ENCODE measurements at regions not wholly inside any gene's neighbourhood (a gene's known extent, or its start where the extent isn't known, plus 50 kb on each side); places are given as distances from the start of the nearest gene placed in this dataset.

- Histone ChIP-seq H3K4me2 (ENCODE audit: insufficient read depth, low read length) (no peak overlapping the region), H3K36me3 (ENCODE audit: control insufficient read depth in 2 of 2, extremely low read depth in 1 of 2, insufficient read depth in 2 of 2, low read length in 2 of 2) (no peaks in the 10 kb centered on the region), H3K4me3 (replicated peaks in 1 of 3; ENCODE audit: insufficient read depth in 1 of 3, low read depth in 1 of 3, low read length in 3 of 3) (no peak overlapping the region), H4K20me1 (replicated peaks; ENCODE audit: control insufficient read depth, extremely low read depth, insufficient read depth, low read length) (no peaks in the 10 kb centered on the region), H3K9ac (replicated peaks; ENCODE audit: extremely low read depth, insufficient read depth, low read length) (no peak overlapping the region), H3K79me2 (ENCODE audit: control insufficient read depth, insufficient read depth, low read length) (no peaks in the 10 kb centered on the region), H3K9me1 (replicated peaks; ENCODE audit: control insufficient read depth, extremely low read depth, insufficient read depth, low read length) (no peaks in the 10 kb centered on the region), H3K27ac (ENCODE audit: insufficient read depth, low read depth, low read length) (no peak overlapping the region), H3K27me3 (ENCODE audit: control insufficient read depth in 2 of 2, insufficient read depth in 2 of 2, low read length in 2 of 2) (no peaks in the 10 kb centered on the region), H3K4me1 (ENCODE audit: control insufficient read depth, extremely low read depth, insufficient read depth, low read length) (no peaks in the 10 kb centered on the region), H3K9me3 (replicated peaks; ENCODE audit: control insufficient read depth, insufficient read depth, low read length) (peaks cover under 1% of the 10 kb centered on the region), H2AFZ (ENCODE audit: low read depth, low read length) (no peak overlapping the region)
- dilution Hi-C loops (cut with MboI; ENCODE audit: extremely low pct_ligation_motif_present, low sequenced_read_pairs) (no loop called here), intact Hi-C loops (cut with micrococcal nuclease) (no loop called here)
- TF ChIP-seq JUN (IDR thresholded peaks at IDR 0.05; ENCODE audit: borderline replicate concordance, insufficient read depth, insufficient read length, low read depth), result no peak
- TF ChIP-seq MAX (IDR thresholded peaks at IDR 0.05; ENCODE audit: insufficient read depth, insufficient read length), result no peak
- TF ChIP-seq FOS (IDR thresholded peaks at IDR 0.05; ENCODE audit: borderline replicate concordance, insufficient read depth, low read length), result no peak
- TF ChIP-seq POLR2A (IDR thresholded peaks at IDR 0.05; ENCODE audit: low read depth, low read length), result no peak
- no peak for TF ChIP-seq MYC (IDR thresholded peaks at IDR 0.05; ENCODE audit: low read depth, low read length)
- TF ChIP-seq POLR2AphosphoS5 (IDR thresholded peaks at IDR 0.05; ENCODE audit: insufficient read depth, low read depth, low read length), result no peak
- no peak for TF ChIP-seq EZH2 (IDR thresholded peaks at IDR 0.05; ENCODE audit: borderline replicate concordance, low read depth, low read length, severe bottlenecking)
- no peak for TF ChIP-seq GATA2 (IDR thresholded peaks at IDR 0.05; ENCODE audit: insufficient read depth, insufficient read length, low read depth, low read length)
- TF ChIP-seq CTCF (IDR thresholded peaks at IDR 0.05; ENCODE audit: extremely low read depth in 1 of 2, insufficient read depth in 1 of 2, low read depth in 1 of 2, low read length in 2 of 2), result no peak
- ChIA-PET POLR2A (no interaction called here), CTCF (no interaction called here)
- DNase-seq (ENCODE audit: low read depth, low spot score) (no peak), FAIRE-seq (no peak)
- no TSS peak for BruUV-seq (replicated peaks)
Measured at GRCh38 chr5:118430076-118430475, 558.3 kb downstream of the DTWD2 start.
